GM13977 (cell line): ENCODE measurements at regions not wholly inside any gene's neighbourhood (a gene's known extent, or its start where the extent isn't known, plus 50 kb on each side); places are given as distances from the start of the nearest gene placed in this dataset.

Experiments used
- DNase-seq: peaks from one replicate; pipeline ENCODE4 v3.0.0; 2012; ENCODE audit warnings: low spot score
- CTCF ChIP-seq: IDR thresholded peaks from 2 replicates; pipeline ENCODE4 v1.5.1; 2012; ENCODE audit warnings: mild to moderate bottlenecking, control low read depth; ENCODE audit not compliant: insufficient read depth; ENCODE audit errors: extremely low read depth, missing control alignments
- in situ Hi-C: fragments of 300-500 bp; cut with MboI; formaldehyde crosslinking; loops from one replicate; pipeline ENCODE4 v1.12.0; 2022; ENCODE audit warnings: low sequenced_read_pairs, low pct_unique_long_range_greater_than_20kb, mixed read lengths, inconsistent platforms; ENCODE audit not compliant: unreplicated experiment

GRCh38 chr7:132034748-132035416 is 478.5 kb upstream of the PODXL start:
- in situ Hi-C loops = no loop called here
- TF ChIP-seq CTCF = no peak
- DNase-seq = no peak

- DNase-seq = no peak
- no peak for TF ChIP-seq CTCF
- in situ Hi-C loops = no loop called here
These were observed 474.5 kb upstream of the PODXL start for GRCh38 chr7:132030883-132031282.

GRCh38 chr7:132030086-132030568 is 473.7 kb upstream of the PODXL start:
- no peak for DNase-seq
- TF ChIP-seq CTCF = no peak
- in situ Hi-C loops = no loop called here

- no peak for TF ChIP-seq CTCF
- no peak for DNase-seq
These were observed 473.1 kb upstream of the PODXL start for GRCh38 chr7:132029369-132030085.

GRCh38 chr7:132028144-132028920 is 471.9 kb upstream of the PODXL start:
- no peak for TF ChIP-seq CTCF
- in situ Hi-C loops = no loop called here
- DNase-seq = no peak

More at GRCh38 chr7:132029369-132030085, 473.1 kb upstream of the PODXL start:
- in situ Hi-C loops = no loop called here

- in situ Hi-C loops = no loop called here
These were observed 467.9 kb upstream of the PODXL start for GRCh38 chr7:132024290-132024689.

More at GRCh38 chr7:132024290-132024689, 467.9 kb upstream of the PODXL start:
- DNase-seq = no peak
- no peak for TF ChIP-seq CTCF
